Posterior vena cava (tissue), 2 donors: ENCODE measurements at regions not wholly inside any gene's neighbourhood (a gene's known extent, or its start where the extent isn't known, plus 50 kb on each side); places are given as distances from the start of the nearest gene placed in this dataset.

Experiments
- DNase-seq: peaks from one replicate; pipeline ENCODE4 v3.0.0-alpha.2; 2020; ENCODE audit warnings: low spot score
- intact Hi-C, 2 donors: fragments of 100-400 bp; cut with DNase I; formaldehyde crosslinking; loops; one replicate each; pipeline versions ENCODE4 v1.14.1 to v1.14.2; 2022 to 2023
- donor health status: DM: yes; HTN: yes; CAD: no.
- donor health status: DM: yes; HTN: yes; CAD: no.

- intact Hi-C loops = no loop called here
- DNase-seq = no peak
Measured at GRCh38 chrX:125378205-125378604, 58.5 kb downstream of the TEX13C start.

DNA sequence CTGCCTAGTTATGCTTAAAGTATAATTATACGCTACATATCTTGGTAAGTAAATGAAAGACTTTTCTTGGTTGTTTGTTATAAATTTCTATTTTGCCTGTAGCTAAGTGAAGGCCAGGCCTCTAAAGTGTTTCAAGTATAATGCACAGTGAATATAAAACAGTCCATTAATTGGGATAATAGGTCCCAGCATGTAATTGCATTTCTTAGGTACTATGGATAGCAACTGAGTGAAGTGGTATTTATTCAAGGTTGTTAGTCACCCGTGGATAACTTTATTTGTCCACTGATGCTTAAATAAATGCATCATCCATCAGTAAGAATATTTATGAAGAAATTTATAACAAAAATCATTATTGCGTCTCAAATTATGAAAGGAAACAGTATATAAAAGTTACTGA lies 59.1 kb downstream of the TEX13C start:
- no peak for DNase-seq
- intact Hi-C loops = no loop called here

DNA sequence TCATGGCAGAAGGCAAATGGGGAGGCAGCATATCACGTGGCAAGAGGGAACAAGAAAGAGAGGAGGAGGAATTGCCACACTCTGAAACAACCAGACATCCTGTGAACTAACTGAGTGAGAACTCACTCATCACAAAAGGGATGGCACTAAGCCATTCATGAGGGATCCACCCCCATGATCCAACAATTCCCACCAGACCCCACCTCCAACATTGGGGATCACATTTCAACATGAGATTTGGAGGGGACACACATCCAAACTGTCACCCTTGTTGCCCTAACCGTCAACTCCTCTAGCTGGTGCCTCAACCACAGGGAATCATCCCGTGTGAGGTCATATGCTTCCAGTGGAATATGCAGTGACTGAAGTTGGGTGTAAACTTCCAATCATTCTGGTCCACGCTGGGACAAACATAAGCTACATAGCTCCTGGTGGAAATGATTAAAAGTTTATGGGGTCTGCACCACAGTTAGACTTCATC lies 62.5 kb downstream of the TEX13C start:
- no peak for DNase-seq
- intact Hi-C loops = no loop called here

DNA sequence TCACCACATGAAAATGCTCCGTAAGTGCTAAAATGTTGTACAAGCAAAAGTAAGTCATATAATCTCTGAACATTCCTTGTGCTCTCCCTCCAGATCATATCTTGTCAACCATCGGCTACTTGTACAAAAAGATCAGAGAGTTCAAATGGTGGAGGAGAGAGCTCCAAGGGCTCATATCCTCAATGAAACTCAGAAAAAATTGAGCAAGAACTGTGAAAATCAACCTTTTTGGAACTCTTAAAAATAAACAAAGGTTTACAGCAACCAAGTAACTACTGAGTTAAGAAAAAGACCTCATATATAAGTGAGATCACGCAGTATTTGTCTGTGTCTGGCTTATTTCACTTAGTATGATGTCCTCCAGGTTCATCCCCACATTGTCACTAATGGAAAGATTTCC lies 63.2 kb downstream of the TEX13C start:
- intact Hi-C loops = no loop called here

DNA sequence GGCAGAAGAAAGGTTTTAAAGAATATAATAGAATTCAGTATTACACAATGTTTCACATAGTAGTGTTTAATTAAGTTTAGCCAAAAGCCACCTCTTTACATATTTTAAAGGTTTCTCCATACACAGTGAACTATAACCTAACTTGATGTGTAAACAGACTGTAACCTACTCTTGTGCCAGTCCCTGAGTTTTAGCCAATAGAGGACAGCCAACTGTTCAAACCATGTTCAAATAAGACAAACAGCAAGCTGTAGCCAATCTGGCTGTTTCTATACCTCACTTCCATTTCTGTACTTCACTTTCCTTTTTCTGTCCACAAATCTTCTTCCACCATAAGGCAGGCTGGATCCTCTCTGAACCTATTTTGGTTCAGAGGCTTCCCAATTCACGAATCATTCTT lies 65.2 kb downstream of the TEX13C start:
- intact Hi-C loops = no loop called here
- no peak for DNase-seq

More for the DNA sequence above, 63.2 kb downstream of the TEX13C start:
- DNase-seq = no peak

- no peak for DNase-seq
- intact Hi-C loops = no loop called here
Measured at GRCh38 chrX:125387945-125388344, 68.3 kb downstream of the TEX13C start.

- no peak for DNase-seq
- intact Hi-C loops = no loop called here
Measured at GRCh38 chrX:125394449-125394848, 74.8 kb downstream of the TEX13C start.

- intact Hi-C loops = no loop called here
- DNase-seq = no peak
Measured at GRCh38 chrX:125395626-125396025, 76.0 kb downstream of the TEX13C start.

DNA sequence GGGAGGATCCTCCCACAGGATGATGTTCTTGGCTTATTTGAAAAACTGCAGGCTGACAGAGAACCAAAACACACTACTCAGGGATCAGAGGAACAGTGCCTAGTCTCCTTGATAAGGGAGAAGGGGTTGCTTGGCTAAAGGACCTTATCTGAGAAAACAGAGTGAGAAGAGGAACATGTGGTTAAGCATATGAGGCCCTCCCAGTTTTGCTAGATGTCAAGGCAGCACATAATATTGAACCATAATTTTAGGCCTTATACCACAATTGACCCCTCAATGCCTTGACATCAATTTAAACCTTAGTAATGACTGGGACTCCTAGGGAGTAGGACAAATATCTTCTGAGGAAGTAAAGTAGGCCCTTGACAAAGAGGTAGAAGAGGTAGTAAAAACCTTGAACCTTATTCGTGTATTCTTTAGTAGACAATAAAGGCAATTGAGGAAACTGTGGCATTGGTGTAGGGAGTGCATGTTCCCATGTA lies 79.3 kb downstream of the TEX13C start:
- DNase-seq = no peak
- intact Hi-C loops = no loop called here

GRCh38 chrX:125402807-125403206 lies 83.1 kb downstream of the TEX13C start:
- intact Hi-C loops = no loop called here
- no peak for DNase-seq

GRCh38 chrX:125404667-125405160 lies 85.0 kb downstream of the TEX13C start:
- intact Hi-C loops = no loop called here
- DNase-seq = no peak

GRCh38 chrX:125405339-125405738 lies 85.7 kb downstream of the TEX13C start:
- intact Hi-C loops = no loop called here
- no peak for DNase-seq

GRCh38 chrX:125407314-125407713 lies 87.6 kb downstream of the TEX13C start:
- DNase-seq = no peak
- intact Hi-C loops = no loop called here

- intact Hi-C loops = loop anchor here in 1 of 2 donors (5.0 kb wide), 1 partner anchor 561 kb away; no protein-coding TSS in a partner anchor
- no peak for DNase-seq
Measured at GRCh38 chrX:125420809-125421208, 101.1 kb downstream of the TEX13C start.

DNA sequence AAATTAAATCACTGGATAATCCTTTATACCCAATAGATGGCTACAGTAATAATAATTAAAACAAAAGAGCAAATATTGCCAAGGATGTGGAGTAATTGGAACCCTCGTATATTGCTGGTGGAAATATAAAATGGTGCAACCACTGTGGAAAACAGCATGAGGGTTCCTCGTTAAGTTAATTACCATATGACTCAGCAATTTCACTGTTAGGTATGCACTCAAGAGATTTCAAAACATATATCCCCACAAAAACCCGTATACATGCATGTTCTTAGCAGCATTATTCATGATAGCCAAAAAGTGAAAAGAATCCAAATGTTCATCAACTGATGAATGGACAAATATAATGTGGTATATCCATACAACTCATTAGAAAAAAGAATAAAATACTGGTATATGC lies 103.3 kb downstream of the TEX13C start:
- no peak for DNase-seq
- intact Hi-C loops = loop anchor here in 1 of 2 donors (5.0 kb wide), 1 partner anchor 559 kb away; no protein-coding TSS in a partner anchor

- intact Hi-C loops = loop anchor here in 1 of 2 donors (5.0 kb wide), 1 partner anchor 558 kb away; no protein-coding TSS in a partner anchor
- no peak for DNase-seq
Measured at GRCh38 chrX:125424536-125424935, 104.9 kb downstream of the TEX13C start.

- no peak for DNase-seq
- intact Hi-C loops = loop anchor here in 1 of 2 donors (5.0 kb wide), 1 partner anchor 1610 kb away; no protein-coding TSS in a partner anchor
Measured at GRCh38 chrX:125436855-125437254, 117.2 kb downstream of the TEX13C start.

DNA sequence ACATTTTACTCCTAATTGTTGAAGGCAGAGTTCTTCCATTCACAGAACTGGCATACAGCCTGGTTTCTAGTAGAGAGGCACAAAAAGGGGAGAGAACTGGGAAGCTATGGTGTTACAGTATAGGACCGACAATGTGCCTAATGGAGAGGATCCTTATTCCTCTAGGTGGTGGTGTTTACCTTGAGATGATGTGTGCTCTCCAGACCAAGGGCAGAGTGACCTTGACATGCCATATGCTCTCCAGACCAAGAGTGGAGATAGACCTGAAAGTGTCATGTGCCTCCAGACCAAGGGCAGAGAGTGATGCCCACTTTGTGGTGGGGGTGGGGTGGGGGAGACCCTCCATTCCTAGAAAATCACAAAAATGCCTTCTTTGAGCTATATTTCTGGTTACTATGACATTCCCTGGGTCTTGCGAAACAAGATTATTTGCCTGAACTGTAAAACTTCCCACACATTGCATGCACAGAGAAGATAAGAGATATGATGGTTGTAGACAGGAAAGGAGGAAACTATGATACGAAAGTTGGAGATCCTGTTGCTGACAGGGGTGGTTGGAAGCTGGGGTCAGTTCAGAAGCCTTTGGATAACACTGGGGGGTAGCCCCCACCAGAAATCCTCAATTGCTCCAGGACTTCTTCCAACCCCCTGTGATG lies 119.7 kb downstream of the TEX13C start:
- no peak for DNase-seq
- intact Hi-C loops = loop anchor here in 1 of 2 donors (5.0 kb wide), 1 partner anchor 1608 kb away; no protein-coding TSS in a partner anchor

- intact Hi-C loops = no loop called here
- DNase-seq = no peak
Measured at GRCh38 chrX:125444659-125445058, 125.0 kb downstream of the TEX13C start.

DNA sequence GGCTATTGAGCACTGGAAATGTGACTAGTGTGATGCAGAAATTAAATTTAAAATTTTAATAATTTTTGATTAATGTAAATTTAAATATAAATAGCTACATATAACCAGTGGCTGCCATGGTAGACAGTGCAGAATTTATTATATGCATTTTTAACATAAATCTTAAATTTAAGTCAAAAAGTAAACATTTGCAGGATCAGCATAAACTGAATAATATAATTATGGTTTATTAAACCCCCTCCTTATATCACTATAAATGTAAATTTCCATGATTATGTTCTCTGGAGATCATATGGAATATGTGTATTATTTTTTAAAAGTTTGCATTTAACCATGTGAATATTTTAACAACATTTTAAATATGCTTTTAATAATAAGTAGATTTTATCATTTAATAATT lies 155.8 kb downstream of the TEX13C start:
- intact Hi-C loops = no loop called here

GRCh38 chrX:125492439-125492838 lies 172.8 kb downstream of the TEX13C start:
- intact Hi-C loops = no loop called here
- DNase-seq = no peak

More for the DNA sequence above, 155.8 kb downstream of the TEX13C start:
- no peak for DNase-seq
